ENCODE measurements at regions not wholly inside any gene's neighbourhood (a gene's known extent, or its start where the extent isn't known, plus 50 kb on each side); places are given as distances from the start of the nearest gene placed in this dataset.

GRCh38 chr14:62141139-62141538, 378.9 kb downstream of the SNAPC1 start:
- no peaks in the 10 kb centered on the region for H4K20me1 ChIP-seq (ENCODE audit: control insufficient read depth, insufficient read depth, insufficient read length)
- no peak for DNase-seq
- no peak overlapping the region for H3K23ac ChIP-seq (ENCODE audit: insufficient read length, low read depth, low read length)
- H2AK5ac ChIP-seq (ENCODE audit: insufficient read length, low read length) = no peak overlapping the region
- peak overlapping the region; percentile 72 for H3T11ph ChIP-seq (ENCODE audit: low read length)
- H2BK120ac ChIP-seq (ENCODE audit: low read depth, low read length, poor library complexity, severe bottlenecking) = no peak overlapping the region
- no peaks in the 10 kb centered on the region for H3K9me3 ChIP-seq (ENCODE audit: control insufficient read depth, low read depth, low read length)
- H3K79me1 ChIP-seq (ENCODE audit: insufficient read depth, low read depth, low read length, poor library complexity, severe bottlenecking) = no peaks in the 10 kb centered on the region
- H3K4me1 ChIP-seq (ENCODE audit: insufficient read depth, low read length) = no peaks in the 10 kb centered on the region
- no peak overlapping the region for H2BK5ac ChIP-seq (ENCODE audit: insufficient read length, low read length)
- no peaks in the 10 kb centered on the region for H3K79me2 ChIP-seq (ENCODE audit: insufficient read depth, low read length)
- no peak overlapping the region for H3K4me2 ChIP-seq (ENCODE audit: insufficient read depth, insufficient read length, low read length)
- no peaks in the 10 kb centered on the region for H3K27me3 ChIP-seq (ENCODE audit: insufficient read depth, low read length)
- H2BK12ac ChIP-seq (ENCODE audit: insufficient read length, low read depth, low read length) = no peak overlapping the region
- no peak overlapping the region for H3K9ac ChIP-seq (ENCODE audit: extremely low read depth, insufficient read length, low read length)
- no peak overlapping the region for H3K27ac ChIP-seq (ENCODE audit: insufficient read length, low read depth, low read length)
- H2BK20ac ChIP-seq (ENCODE audit: low read depth, low read length, poor library complexity, severe bottlenecking) = no peak overlapping the region
- WGBS (ENCODE audit: extremely low coverage, insufficient read length, low lambda C conversion rate) = no CpG with 5 or more reads among the region's 2 CpGs
- peaks cover 2 to 4% of the 10 kb centered on the region in 2 experiments; a peak in 3 of 4 replicates for H3K4me1 Mint-ChIP-seq
- no peak overlapping the region for H2BK15ac ChIP-seq (ENCODE audit: low read depth, low read length)
- no peak for TF ChIP-seq CTCF (conservative IDR thresholded peaks at IDR 0.05)
- H3K14ac ChIP-seq (ENCODE audit: insufficient read depth, low read length) = no peak overlapping the region
- no peak overlapping the region for H3K27ac Mint-ChIP-seq
- H3K27me3 Mint-ChIP-seq (ENCODE audit: low read depth) = no peaks in the 10 kb centered on the region
- no peak overlapping the region for H3K4me3 Mint-ChIP-seq
- no peak overlapping the region for H3K4ac ChIP-seq (ENCODE audit: low read depth, low read length)
- no peak overlapping the region for H4K91ac ChIP-seq (ENCODE audit: insufficient read length, low read depth, low read length)
- no peak overlapping the region for H3K56ac ChIP-seq (ENCODE audit: insufficient read length, low read depth, low read length)
- no peaks in the 10 kb centered on the region for H3K23me2 ChIP-seq (ENCODE audit: insufficient read length, low read depth, low read length, poor library complexity, severe bottlenecking)
- H3K36me3 Mint-ChIP-seq (ENCODE audit: insufficient read depth in 1 of 3, low read depth in 3 of 3) = no peaks in the 10 kb centered on the region
- H2AFZ ChIP-seq (ENCODE audit: low read length) = no peak overlapping the region
- no peak overlapping the region for H4K5ac ChIP-seq (ENCODE audit: insufficient read length, low read depth, low read length)
- no peak overlapping the region for H4K8ac ChIP-seq (replicated peaks; ENCODE audit: insufficient read length, low read depth, low read length)
- H3K9me3 Mint-ChIP-seq = peaks cover 0 to 3% of the 10 kb centered on the region in 2 experiments; a peak in 1 of 5 replicates
- H3K18ac ChIP-seq (ENCODE audit: insufficient read length, low read depth, low read length) = no peak overlapping the region

Data from H9 (cell line).